PFSK-1 (cell line): ENCODE measurements at regions not wholly inside any gene's neighbourhood (a gene's known extent, or its start where the extent isn't known, plus 50 kb on each side); places are given as distances from the start of the nearest gene placed in this dataset.

Experiments
- FOXP2 ChIP-seq: optimal IDR thresholded peaks from 2 replicates; pipeline ENCODE3; 2011; ENCODE audit warnings: borderline replicate concordance, control low read depth, inconsistent platforms; ENCODE audit not compliant: insufficient read depth; ENCODE audit errors: extremely low read length, extremely low read depth
- POLR2AphosphoS5 ChIP-seq: IDR thresholded peaks from 2 replicates; pipeline ENCODE4 v1.6.1; 2012; ENCODE audit warnings: low read depth, mild to moderate bottlenecking, control low read depth, low read length, moderate library complexity
- REST ChIP-seq, 2 experiments: IDR thresholded peaks; 2 replicates each; pipeline versions ENCODE4 v1.6.1 to v1.8.0; 2011 to 2012; ENCODE audit warnings: low read depth in 2 of 2, low read length in 2 of 2, control low read depth in 1 of 2, inconsistent platforms in 1 of 2, mild to moderate bottlenecking in 1 of 2, moderate library complexity in 1 of 2; ENCODE audit not compliant: insufficient read depth in 1 of 2
- SIN3A ChIP-seq: IDR thresholded peaks from 2 replicates; pipeline ENCODE4 v1.6.1; 2012; ENCODE audit warnings: mild to moderate bottlenecking, low read length, moderate library complexity, borderline replicate concordance; ENCODE audit not compliant: insufficient read depth
- TAF1 ChIP-seq: IDR thresholded peaks from 2 replicates; pipeline ENCODE4 v1.6.1; 2012; ENCODE audit warnings: low read length, control low read depth, borderline replicate concordance; ENCODE audit not compliant: insufficient read depth

- TF ChIP-seq TAF1 (no peak), REST (IDR thresholded peaks at IDR 0.05; ENCODE audit: insufficient read depth in 1 of 2, low read depth in 2 of 2, low read length in 2 of 2) (no peak), SIN3A (no peak), POLR2AphosphoS5 (no peak), FOXP2 (no peak)
Observed at GRCh38 chr12:113580437-113580836, 108.8 kb upstream of the LHX5 start.

- no peak for TF ChIP-seq REST (IDR thresholded peaks at IDR 0.05; ENCODE audit: insufficient read depth in 1 of 2, low read depth in 2 of 2, low read length in 2 of 2)
- no peak for TF ChIP-seq POLR2AphosphoS5
- no peak for TF ChIP-seq TAF1
- TF ChIP-seq SIN3A, result no peak
- no peak for TF ChIP-seq FOXP2
Observed at GRCh38 chr12:113577464-113578129, 105.9 kb upstream of the LHX5 start.

GRCh38 chr12:113575386-113575785 lies 103.7 kb upstream of the LHX5 start:
- TF ChIP-seq REST (IDR thresholded peaks at IDR 0.05; ENCODE audit: insufficient read depth in 1 of 2, low read depth in 2 of 2, low read length in 2 of 2), result no peak
- TF ChIP-seq POLR2AphosphoS5, result no peak
- TF ChIP-seq SIN3A, result no peak
- no peak for TF ChIP-seq FOXP2
- no peak for TF ChIP-seq TAF1

GRCh38 chr12:113573148-113573547 lies 101.5 kb upstream of the LHX5 start:
- TF ChIP-seq REST (IDR thresholded peaks at IDR 0.05; ENCODE audit: insufficient read depth in 1 of 2, low read depth in 2 of 2, low read length in 2 of 2) (no peak), SIN3A (no peak), FOXP2 (no peak)

- no peak for TF ChIP-seq SIN3A
- no peak for TF ChIP-seq POLR2AphosphoS5
- TF ChIP-seq TAF1, result no peak
- TF ChIP-seq FOXP2, result no peak
- TF ChIP-seq REST (IDR thresholded peaks at IDR 0.05; ENCODE audit: insufficient read depth in 1 of 2, low read depth in 2 of 2, low read length in 2 of 2), result no peak
Observed at GRCh38 chr12:113571713-113572112, 100.0 kb upstream of the LHX5 start.
